GM18499 (cell line): ENCODE measurements at regions not wholly inside any gene's neighbourhood (a gene's known extent, or its start where the extent isn't known, plus 50 kb on each side); places are given as distances from the start of the nearest gene placed in this dataset.

Experiments used
- ATAC-seq: cut with Tn5 transposase; IDR thresholded peaks from one replicate; pipeline ENCODE4 v1.9.1; 2021; ENCODE audit warnings: moderate number of reproducible peaks; ENCODE audit not compliant: insufficient read depth, unreplicated experiment

DNA sequence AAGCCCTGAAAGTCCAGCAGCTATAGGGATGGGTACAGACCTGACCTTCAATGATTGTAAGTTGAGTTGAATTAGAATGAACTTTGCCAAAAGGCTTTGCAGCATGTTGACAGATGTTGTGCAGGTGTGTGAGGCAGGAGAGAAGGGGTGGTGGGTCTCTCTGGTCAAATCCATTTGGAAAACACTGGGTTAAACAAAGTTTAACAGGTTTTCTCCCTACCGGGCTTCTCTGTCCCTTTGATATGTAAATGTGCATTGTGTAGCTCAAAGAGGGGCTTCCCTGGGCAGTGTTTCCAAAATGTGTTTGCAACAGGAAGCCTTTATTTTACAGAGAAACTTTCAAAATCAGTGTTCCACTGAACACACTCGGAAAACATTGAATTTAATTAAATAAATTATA lies 72.1 kb upstream of the BRINP1 start:
- no peak for ATAC-seq

DNA sequence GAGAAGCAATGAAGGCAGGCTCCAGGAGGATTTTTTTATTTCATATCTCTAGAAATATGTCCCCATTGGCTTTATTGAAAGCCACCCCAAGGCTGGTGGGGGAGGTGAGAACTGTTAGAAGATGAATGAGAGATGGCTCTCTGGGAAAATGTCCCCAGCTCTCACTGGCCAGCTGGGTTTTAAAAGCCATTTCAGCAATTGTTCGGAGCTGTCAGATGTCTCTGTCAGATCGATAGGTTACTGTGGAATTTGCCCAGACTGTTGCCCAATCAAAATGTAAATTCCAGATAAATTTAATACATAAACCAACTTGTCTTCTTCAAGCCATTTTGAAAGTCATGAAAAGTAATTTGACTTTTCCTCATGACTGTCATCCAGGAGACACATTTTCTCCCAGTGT lies 67.0 kb upstream of the BRINP1 start:
- no peak for ATAC-seq

- no peak for ATAC-seq
These were observed 65.8 kb upstream of the BRINP1 start for GRCh38 chr9:119435076-119435475.

DNA sequence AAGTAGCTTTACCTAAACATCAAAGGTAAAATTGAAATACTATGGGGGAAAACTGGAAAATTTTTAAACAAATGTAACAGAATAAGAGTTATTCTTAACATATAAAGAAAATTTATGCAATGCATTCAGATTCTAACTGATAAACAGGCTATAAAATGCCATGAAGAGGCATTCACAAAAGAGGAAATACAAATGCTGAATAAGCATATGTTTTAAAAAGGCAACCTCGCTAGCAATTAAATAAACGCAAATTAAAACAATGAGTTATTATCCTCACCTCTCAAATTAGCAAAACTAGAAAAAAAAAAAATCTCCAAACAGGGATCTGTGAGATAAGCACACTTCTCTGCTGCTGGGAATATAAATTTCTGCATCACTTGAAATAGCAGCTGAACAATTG lies 63.2 kb upstream of the BRINP1 start:
- no peak for ATAC-seq

GRCh38 chr9:119429302-119429701 lies 60.1 kb upstream of the BRINP1 start:
- ATAC-seq = no peak

DNA sequence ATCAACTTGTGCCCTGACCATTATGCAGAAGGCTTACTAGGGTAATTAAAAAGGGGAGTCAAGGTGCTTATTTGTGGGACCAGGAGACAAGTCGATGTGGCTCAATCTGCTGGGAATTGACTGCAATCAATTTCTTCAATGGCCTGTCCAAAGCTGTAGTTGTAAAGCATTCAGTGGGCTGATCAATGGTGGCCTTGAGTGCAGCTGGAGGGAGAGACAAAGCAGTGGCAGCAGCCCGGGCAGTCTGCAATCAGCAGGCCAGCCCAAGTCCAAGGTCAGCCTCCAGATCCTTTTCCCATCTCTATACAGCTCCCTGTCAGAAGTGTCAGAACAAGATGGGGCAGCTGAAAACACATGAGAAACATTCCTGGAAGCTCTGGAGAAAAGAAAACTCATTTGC lies 51.0 kb upstream of the BRINP1 start:
- no peak for ATAC-seq
